PC-3 (cell line): ENCODE measurements at regions not wholly inside any gene's neighbourhood (a gene's known extent, or its start where the extent isn't known, plus 50 kb on each side); places are given as distances from the start of the nearest gene placed in this dataset.

Experiments used
- EZH2 ChIP-seq: fragments of 300-600 bp; sonication (generic); IDR thresholded peaks from one replicate; pipeline ENCODE4 v1.6.1; 2017; ENCODE audit warnings: antibody characterized with exemption, mild to moderate bottlenecking, low read length; ENCODE audit not compliant: unreplicated experiment
- TF ChIP-seq, protein P1 (sequence below): fragments of 300-600 bp; sonication (generic); conservative IDR thresholded peaks from 2 replicates; pipeline ENCODE4 v1.5.1; 2017; ENCODE audit warnings: antibody characterized with exemption, low read depth, mild to moderate bottlenecking, low read length

GRCh38 chr1:173300061-173301044 is 93.2 kb upstream of the TNFSF4 start:
- TF ChIP-seq, protein P1, sequence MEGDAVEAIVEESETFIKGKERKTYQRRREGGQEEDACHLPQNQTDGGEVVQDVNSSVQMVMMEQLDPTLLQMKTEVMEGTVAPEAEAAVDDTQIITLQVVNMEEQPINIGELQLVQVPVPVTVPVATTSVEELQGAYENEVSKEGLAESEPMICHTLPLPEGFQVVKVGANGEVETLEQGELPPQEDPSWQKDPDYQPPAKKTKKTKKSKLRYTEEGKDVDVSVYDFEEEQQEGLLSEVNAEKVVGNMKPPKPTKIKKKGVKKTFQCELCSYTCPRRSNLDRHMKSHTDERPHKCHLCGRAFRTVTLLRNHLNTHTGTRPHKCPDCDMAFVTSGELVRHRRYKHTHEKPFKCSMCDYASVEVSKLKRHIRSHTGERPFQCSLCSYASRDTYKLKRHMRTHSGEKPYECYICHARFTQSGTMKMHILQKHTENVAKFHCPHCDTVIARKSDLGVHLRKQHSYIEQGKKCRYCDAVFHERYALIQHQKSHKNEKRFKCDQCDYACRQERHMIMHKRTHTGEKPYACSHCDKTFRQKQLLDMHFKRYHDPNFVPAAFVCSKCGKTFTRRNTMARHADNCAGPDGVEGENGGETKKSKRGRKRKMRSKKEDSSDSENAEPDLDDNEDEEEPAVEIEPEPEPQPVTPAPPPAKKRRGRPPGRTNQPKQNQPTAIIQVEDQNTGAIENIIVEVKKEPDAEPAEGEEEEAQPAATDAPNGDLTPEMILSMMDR: no peak
- TF ChIP-seq EZH2: no peak
